NCI-H510A (cell line): ENCODE measurements at regions not wholly inside any gene's neighbourhood (a gene's known extent, or its start where the extent isn't known, plus 50 kb on each side); places are given as distances from the start of the nearest gene placed in this dataset.
"Not testable (repeated sequence)": the region's sequence is repeated elsewhere in the genome, so short reads cannot be mapped to it uniquely, and the experiment has no call there.

ENCODE experiments used
- DNase-seq: peaks from one replicate; lab custom pipeline; 2025; lab: John Stamatoyannopoulos, UW

GRCh38 chr21:32934829-32935228 lies 90.9 kb upstream of the OLIG2 start:
- no peak for DNase-seq

- DNase-seq, result peak; percentile 15
These were observed 85.4 kb upstream of the OLIG2 start for GRCh38 chr21:32940079-32941014.

GRCh38 chr21:32941263-32941662 lies 84.5 kb upstream of the OLIG2 start:
- no peak for DNase-seq

- no peak for DNase-seq
These were observed 79.1 kb upstream of the OLIG2 start for GRCh38 chr21:32946654-32947053.

GRCh38 chr21:32947736-32948135 lies 78.0 kb upstream of the OLIG2 start:
- no peak for DNase-seq

- no peak for DNase-seq
These were observed 76.0 kb upstream of the OLIG2 start for GRCh38 chr21:32949701-32950100.

- no peak for DNase-seq
These were observed 74.7 kb upstream of the OLIG2 start for GRCh38 chr21:32951041-32951440.

- no peak for DNase-seq
These were observed 71.4 kb upstream of the OLIG2 start for GRCh38 chr21:32954353-32954752.

- DNase-seq, result no peak
These were observed 70.2 kb upstream of the OLIG2 start for GRCh38 chr21:32955311-32956060.

- no peak for DNase-seq
These were observed 69.6 kb upstream of the OLIG2 start for GRCh38 chr21:32956061-32956656.

GRCh38 chr21:32957545-32957944 lies 68.2 kb upstream of the OLIG2 start:
- no peak for DNase-seq

GRCh38 chr21:32958288-32959002 lies 67.3 kb upstream of the OLIG2 start:
- DNase-seq, result no peak

GRCh38 chr21:32962268-32962667 lies 63.5 kb upstream of the OLIG2 start:
- no peak for DNase-seq

- DNase-seq, result no peak
These were observed 60.5 kb upstream of the OLIG2 start for GRCh38 chr21:32965129-32965680.

- no peak for DNase-seq
These were observed 59.6 kb upstream of the OLIG2 start for GRCh38 chr21:32966120-32966519.

- not testable (repeated sequence) for DNase-seq
These were observed 57.6 kb upstream of the OLIG2 start for GRCh38 chr21:32968103-32968502.

- DNase-seq, result no peak
These were observed 51.1 kb upstream of the OLIG2 start for GRCh38 chr21:32974653-32975052.

GRCh38 chr21:32975811-32976431 lies 49.8 kb upstream of the OLIG2 start:
- no peak for DNase-seq
